Activated T-cell treated with anti-CD3 and anti-CD28 coated beads for 24 hours (primary cell): ENCODE measurements at regions not wholly inside any gene's neighbourhood (a gene's known extent, or its start where the extent isn't known, plus 50 kb on each side); places are given as distances from the start of the nearest gene placed in this dataset.

Experiments
- DNase-seq: peaks from one replicate; pipeline ENCODE4 v3.0.0-alpha.2; 2020; ENCODE audit warnings: low read depth

- DNase-seq = no peak
Observed at GRCh38 chr21:41076064-41076463, 91.9 kb upstream of the BACE2 start.

GRCh38 chr21:41079159-41079558 is 88.8 kb upstream of the BACE2 start:
- DNase-seq = no peak

GRCh38 chr21:41080485-41081121 is 87.4 kb upstream of the BACE2 start:
- no peak for DNase-seq

GRCh38 chr21:41086569-41086968 is 81.4 kb upstream of the BACE2 start:
- no peak for DNase-seq

- no peak for DNase-seq
Observed at GRCh38 chr21:41090981-41091380, 77.0 kb upstream of the BACE2 start.

- DNase-seq = no peak
Observed at GRCh38 chr21:41091616-41092015, 76.3 kb upstream of the BACE2 start.

- DNase-seq = no peak
Observed at GRCh38 chr21:41092312-41092711, 75.6 kb upstream of the BACE2 start.

- no peak for DNase-seq
Observed at GRCh38 chr21:41095983-41096382, 72.0 kb upstream of the BACE2 start.

GRCh38 chr21:41098076-41098475 is 69.9 kb upstream of the BACE2 start:
- no peak for DNase-seq

- DNase-seq = no peak
Observed at GRCh38 chr21:41098481-41099042, 69.4 kb upstream of the BACE2 start.

GRCh38 chr21:41100826-41101550 is 67.0 kb upstream of the BACE2 start:
- DNase-seq = no peak

GRCh38 chr21:41102281-41102680 is 65.7 kb upstream of the BACE2 start:
- DNase-seq = no peak

GRCh38 chr21:41107602-41108001 is 60.4 kb upstream of the BACE2 start:
- DNase-seq = no peak

- no peak for DNase-seq
Observed at GRCh38 chr21:41108668-41109585, 59.0 kb upstream of the BACE2 start.

- no peak for DNase-seq
Observed at GRCh38 chr21:41110161-41110560, 57.8 kb upstream of the BACE2 start.

GRCh38 chr21:41110664-41111063 is 57.3 kb upstream of the BACE2 start:
- DNase-seq = no peak

- no peak for DNase-seq
Observed at GRCh38 chr21:41111681-41112080, 56.3 kb upstream of the BACE2 start.

GRCh38 chr21:41112740-41113692 is 54.9 kb upstream of the BACE2 start:
- no peak for DNase-seq

- no peak for DNase-seq
Observed at GRCh38 chr21:41115851-41116250, 52.1 kb upstream of the BACE2 start.
